HUES64 (cell line): ENCODE measurements at regions not wholly inside any gene's neighbourhood (a gene's known extent, or its start where the extent isn't known, plus 50 kb on each side); places are given as distances from the start of the nearest gene placed in this dataset.

Experiments
- H3K27ac ChIP-seq: 2 replicates; pipeline ENCODE4 v1.7.0; 2013; ENCODE audit warnings: low read depth, low read length, inconsistent platforms
- H3K27me3 ChIP-seq: 2 replicates; pipeline ENCODE4 v1.6.1; 2013; ENCODE audit warnings: mild to moderate bottlenecking, low read length; ENCODE audit not compliant: insufficient read depth
- H3K36me3 ChIP-seq: 2 replicates; pipeline ENCODE4 v1.6.1; 2013; ENCODE audit warnings: mild to moderate bottlenecking, low read length; ENCODE audit not compliant: insufficient read depth
- H3K4me1 ChIP-seq: 2 replicates; pipeline ENCODE4 v1.6.1; 2013; ENCODE audit warnings: mild to moderate bottlenecking, low read length, moderate library complexity; ENCODE audit not compliant: insufficient read depth
- H3K4me3 ChIP-seq: 2 replicates; pipeline ENCODE4 v1.5.1; 2013; ENCODE audit warnings: mild to moderate bottlenecking, low read length, moderate library complexity
- H3K9ac ChIP-seq: 2 replicates; pipeline ENCODE4 v1.6.1; 2013; ENCODE audit warnings: mild to moderate bottlenecking, low read depth, low read length
- H3K9me3 ChIP-seq: 2 replicates; pipeline ENCODE4 v1.6.1; 2013; ENCODE audit warnings: low read depth, low read length; ENCODE audit not compliant: insufficient read depth
- WGBS: fragments of 150-250, 120-280 bp; methylation state at CpG from one replicate; pipeline ENCODE4 v1.1.7; 2013; ENCODE audit warnings: missing lambda C conversion rate; 5-methylcytosine and 5-hydroxymethylcytosine counted together

DNA sequence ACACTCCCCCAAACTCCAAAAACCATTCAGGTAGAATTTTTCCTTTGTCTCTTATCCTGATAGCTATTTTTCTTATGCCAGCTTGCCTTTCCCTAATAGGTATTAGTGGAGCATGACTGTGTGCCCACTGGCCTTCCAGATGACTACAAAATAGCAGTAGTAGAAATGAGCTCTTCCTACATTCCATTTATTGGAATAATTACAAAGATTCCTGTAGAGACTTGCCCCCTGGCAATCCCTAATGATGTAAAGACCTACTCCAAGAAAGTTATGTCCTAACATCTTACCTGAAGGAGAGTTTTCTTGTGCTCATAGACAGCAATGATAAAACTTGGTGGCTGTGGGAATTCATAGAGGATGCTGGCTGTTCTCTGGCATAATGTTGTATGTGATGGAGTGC, 501.8 kb downstream of the GATA3 start:
- Histone ChIP-seq H3K36me3 (no peaks in the 10 kb centered on the region), H3K27me3 (no peaks in the 10 kb centered on the region), H3K9me3 (no peaks in the 10 kb centered on the region), H3K9ac (no peak overlapping the region), H3K4me1 (no peaks in the 10 kb centered on the region), H3K27ac (no peak overlapping the region), H3K4me3 (no peak overlapping the region)

DNA sequence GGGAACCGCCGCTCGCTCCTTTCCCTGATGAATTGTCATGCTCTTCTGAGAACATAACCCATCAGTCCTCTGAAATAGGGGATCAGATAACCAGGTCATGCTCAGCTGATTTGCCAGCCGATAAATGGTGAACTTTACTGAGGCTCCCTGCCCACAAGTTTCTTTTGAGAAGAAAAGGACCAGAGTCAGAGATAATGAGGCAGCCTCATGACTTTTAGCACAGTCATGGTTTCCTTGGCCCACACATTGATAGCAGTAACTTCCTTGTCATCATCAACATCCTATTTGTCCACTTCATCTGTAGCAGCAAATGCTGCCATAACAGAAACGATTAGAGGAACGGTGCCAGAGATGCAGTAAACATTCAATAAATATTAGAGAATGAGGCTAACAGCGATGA, 509.0 kb downstream of the GATA3 start:
- H3K9ac ChIP-seq = no peak overlapping the region
- H3K36me3 ChIP-seq = no peaks in the 10 kb centered on the region
- no peaks in the 10 kb centered on the region for H3K4me1 ChIP-seq
- no peaks in the 10 kb centered on the region for H3K27me3 ChIP-seq
- H3K9me3 ChIP-seq = no peaks in the 10 kb centered on the region
- H3K27ac ChIP-seq = no peak overlapping the region
- no peak overlapping the region for H3K4me3 ChIP-seq
- 96% methylated on average over 7 of the region's 7 CpGs for WGBS

DNA sequence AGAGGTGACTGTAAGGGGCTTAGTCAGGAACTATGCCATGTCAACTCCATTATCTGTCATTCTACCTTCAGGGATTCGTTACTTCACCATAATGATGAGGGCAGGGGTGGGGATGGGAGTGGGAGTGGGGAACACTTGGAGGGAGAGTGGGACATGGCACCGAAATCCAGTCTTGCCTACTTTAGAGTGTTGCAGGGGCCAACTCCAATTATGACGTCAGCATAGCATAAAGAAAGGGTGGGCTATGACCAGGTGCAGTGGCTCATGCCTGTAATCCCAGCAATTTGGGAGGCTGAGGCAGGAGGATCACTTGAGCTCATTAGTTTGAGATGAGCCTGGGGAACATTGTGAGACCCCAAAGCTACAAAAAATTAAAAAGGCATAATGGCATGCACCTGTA, 512.2 kb downstream of the GATA3 start:
- Histone ChIP-seq H3K9ac (no peak overlapping the region), H3K4me3 (no peak overlapping the region), H3K36me3 (no peaks in the 10 kb centered on the region), H3K9me3 (no peaks in the 10 kb centered on the region), H3K4me1 (no peaks in the 10 kb centered on the region), H3K27me3 (no peaks in the 10 kb centered on the region), H3K27ac (no peak overlapping the region)
- 96% methylated on average over 3 of the region's 3 CpGs for WGBS

DNA sequence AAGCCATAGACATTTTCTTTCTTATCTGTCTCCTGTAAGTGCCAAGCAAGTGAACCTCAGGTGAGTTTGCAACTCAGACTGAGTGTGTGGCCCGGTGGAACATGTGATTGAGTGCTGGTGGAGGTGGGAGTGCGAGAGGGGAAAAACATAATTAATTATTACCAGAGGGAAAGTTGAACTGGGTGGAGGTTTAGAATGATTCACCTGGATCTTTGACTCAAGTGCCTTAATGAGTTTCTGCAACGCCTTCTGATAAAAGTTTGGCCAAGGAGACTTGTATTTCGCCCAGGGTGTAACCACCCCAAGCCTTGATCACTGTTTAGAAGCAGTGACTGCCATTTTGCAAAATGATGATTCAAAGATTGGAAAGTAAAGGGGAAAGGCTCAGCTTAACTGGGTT, 513.9 kb downstream of the GATA3 start:
- H3K27me3 ChIP-seq = no peaks in the 10 kb centered on the region
- no peak overlapping the region for H3K9ac ChIP-seq
- H3K4me3 ChIP-seq = no peak overlapping the region
- 91% methylated on average over 4 of the region's 4 CpGs for WGBS
- H3K4me1 ChIP-seq = no peaks in the 10 kb centered on the region
- H3K27ac ChIP-seq = no peak overlapping the region
- H3K9me3 ChIP-seq = no peaks in the 10 kb centered on the region
- no peaks in the 10 kb centered on the region for H3K36me3 ChIP-seq

DNA sequence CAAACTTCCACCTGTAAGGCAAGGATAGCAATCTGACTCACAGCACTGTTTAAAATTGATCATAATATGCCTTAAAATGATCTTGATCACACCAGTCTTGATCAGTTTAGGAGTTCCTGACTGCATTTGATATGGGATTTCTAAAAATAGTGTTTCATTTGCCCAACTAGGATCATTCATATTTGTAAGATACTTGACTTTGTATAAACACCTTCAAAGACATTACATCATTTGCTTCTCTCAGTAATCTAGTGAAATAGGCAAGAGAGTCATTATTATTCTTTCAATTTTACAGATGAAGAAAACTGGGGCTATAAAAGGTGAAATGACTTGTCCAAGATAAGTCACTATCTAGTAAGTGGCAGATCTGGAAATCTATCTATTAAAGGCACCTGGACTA, 521.1 kb downstream of the GATA3 start:
- H3K36me3 ChIP-seq = no peaks in the 10 kb centered on the region
- H3K27ac ChIP-seq = no peak overlapping the region
- no peak overlapping the region for H3K4me3 ChIP-seq
- no peaks in the 10 kb centered on the region for H3K27me3 ChIP-seq
- no peaks in the 10 kb centered on the region for H3K4me1 ChIP-seq
- H3K9ac ChIP-seq = no peak overlapping the region
- no peaks in the 10 kb centered on the region for H3K9me3 ChIP-seq

DNA sequence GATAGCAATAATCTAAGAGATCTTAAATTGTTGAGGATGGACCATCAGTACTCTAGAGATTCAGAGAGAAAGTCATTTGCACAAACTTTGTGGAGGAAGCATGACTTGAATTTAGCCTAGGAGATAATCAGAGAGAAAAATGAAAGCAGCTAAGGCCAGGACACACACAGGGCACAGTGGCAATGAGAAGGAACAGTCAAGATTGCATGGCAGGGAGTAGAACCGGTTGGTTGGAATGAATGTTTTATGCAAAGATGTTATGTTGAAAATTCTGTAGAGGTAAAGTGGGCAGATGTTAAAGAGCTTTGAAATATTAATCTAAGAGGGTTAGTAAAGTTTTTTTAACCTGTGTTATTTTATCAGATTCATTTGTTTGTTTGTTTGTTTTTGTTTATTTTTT, 521.8 kb downstream of the GATA3 start:
- H3K27me3 ChIP-seq = no peaks in the 10 kb centered on the region
- no peaks in the 10 kb centered on the region for H3K36me3 ChIP-seq
- no peak overlapping the region for H3K9ac ChIP-seq
- H3K4me1 ChIP-seq = no peaks in the 10 kb centered on the region
- no peaks in the 10 kb centered on the region for H3K9me3 ChIP-seq
- WGBS = 95% methylated on average over 1 of the region's 1 CpG
- no peak overlapping the region for H3K4me3 ChIP-seq
- H3K27ac ChIP-seq = no peak overlapping the region

DNA sequence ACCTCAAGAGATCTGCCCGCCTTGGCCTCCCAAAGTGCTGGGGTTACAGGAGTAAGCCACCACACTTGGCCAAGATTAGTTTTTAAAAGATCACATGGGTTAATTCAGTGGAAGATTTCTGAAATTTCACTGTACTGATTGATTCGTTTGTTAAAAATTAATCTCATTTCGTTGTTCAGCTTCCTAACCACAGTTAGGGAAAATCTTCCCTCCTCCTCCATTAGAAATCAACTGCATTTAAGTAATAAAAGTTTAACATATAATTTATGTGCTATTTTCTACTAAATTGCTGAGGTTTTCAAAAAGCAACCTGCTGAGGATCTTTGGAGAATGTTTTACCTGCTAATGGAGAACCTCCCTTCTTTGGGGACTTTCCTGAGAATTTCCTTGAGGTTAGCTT, 522.4 kb downstream of the GATA3 start:
- Histone ChIP-seq H3K4me3 (no peak overlapping the region), H3K27me3 (no peaks in the 10 kb centered on the region), H3K9me3 (no peaks in the 10 kb centered on the region), H3K9ac (no peak overlapping the region), H3K27ac (no peak overlapping the region), H3K4me1 (no peaks in the 10 kb centered on the region), H3K36me3 (no peaks in the 10 kb centered on the region)
- WGBS = 97% methylated on average over 1 of the region's 3 CpGs

DNA sequence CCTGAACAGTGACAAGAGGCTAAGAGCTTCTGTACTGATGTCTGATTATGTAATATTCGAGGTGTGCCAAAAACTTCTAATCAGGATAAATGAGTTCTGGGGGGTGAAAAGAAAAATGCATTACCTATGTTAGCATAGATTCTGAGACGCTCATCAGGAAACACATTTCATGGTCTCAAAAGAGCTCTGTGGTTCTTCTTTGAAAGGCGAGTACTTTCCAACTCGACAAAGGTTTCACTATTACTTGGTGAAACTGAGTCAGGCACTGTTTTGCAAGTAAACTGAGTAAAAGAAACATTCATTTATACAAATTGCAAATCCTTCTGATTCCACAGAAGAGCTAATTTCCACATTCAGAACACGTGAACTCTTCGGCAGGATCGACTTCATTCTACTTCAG, 523.2 kb downstream of the GATA3 start:
- Histone ChIP-seq H3K9ac (no peak overlapping the region), H3K27me3 (no peaks in the 10 kb centered on the region), H3K27ac (no peak overlapping the region), H3K36me3 (no peaks in the 10 kb centered on the region), H3K4me1 (no peaks in the 10 kb centered on the region), H3K4me3 (no peak overlapping the region), H3K9me3 (no peaks in the 10 kb centered on the region)
- WGBS = 97% methylated on average over 7 of the region's 7 CpGs

DNA sequence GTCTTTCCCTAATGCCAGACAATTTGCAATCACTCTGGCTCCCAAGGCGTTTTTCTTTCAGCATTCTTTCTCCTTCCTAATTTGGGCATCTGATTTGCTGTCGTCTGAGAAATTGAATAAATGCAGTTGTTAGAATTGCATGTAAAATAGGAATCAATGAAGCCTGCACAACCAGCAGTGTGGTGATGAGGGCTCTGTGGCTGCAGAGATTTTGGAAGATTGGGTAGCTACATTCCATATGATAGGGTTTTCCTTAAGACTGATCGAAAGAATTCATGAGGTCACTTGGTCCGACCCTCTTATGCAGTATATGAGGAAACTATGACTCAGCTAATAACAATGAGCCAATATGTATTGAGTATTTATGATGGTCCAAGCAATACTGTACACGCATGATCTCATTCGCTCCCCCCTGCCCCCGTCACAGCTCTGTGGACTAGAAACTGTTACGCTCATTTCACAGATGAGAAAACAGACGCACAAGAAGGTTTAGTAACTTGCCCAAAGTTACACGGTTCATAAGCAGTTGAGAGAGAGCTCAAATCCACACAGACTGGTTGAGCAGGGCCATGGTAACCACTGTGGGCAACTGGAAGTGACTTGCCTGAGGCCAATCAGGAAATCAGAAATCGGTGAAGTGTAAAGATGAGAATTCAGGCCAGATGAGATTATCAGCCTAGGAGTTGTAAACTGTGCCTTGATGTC, 527.2 kb downstream of the GATA3 start:
- 95% methylated on average over 11 of the region's 11 CpGs for WGBS
- Histone ChIP-seq H3K27ac (no peak overlapping the region), H3K4me3 (no peak overlapping the region)

DNA sequence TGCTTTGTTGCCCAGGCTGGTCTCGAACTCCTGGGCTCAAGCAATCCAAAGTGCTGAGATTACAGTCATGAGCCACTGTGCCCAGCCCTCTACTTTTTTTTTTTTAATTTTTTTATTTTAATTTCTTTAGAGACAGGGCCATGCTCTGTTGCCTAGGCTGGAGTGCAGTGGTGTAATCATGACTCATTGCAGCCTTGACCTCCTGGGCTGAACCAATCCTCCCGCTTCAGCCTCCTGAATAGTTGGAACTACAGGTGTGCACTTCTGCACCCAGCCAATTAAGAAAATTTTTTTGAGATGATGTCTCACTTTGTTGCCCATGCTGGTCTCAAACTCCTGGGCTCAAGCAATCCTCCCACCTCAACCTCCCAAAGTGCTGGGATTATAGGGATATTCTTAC, 528.6 kb downstream of the GATA3 start:
- Histone ChIP-seq H3K27me3 (no peaks in the 10 kb centered on the region), H3K4me1 (no peaks in the 10 kb centered on the region), H3K9me3 (no peaks in the 10 kb centered on the region), H3K36me3 (no peaks in the 10 kb centered on the region), H3K4me3 (no peak overlapping the region), H3K9ac (no peak overlapping the region), H3K27ac (no peak overlapping the region)
- WGBS = 98% methylated on average over 2 of the region's 2 CpGs

More for the DNA sequence above, 527.2 kb downstream of the GATA3 start:
- H3K27me3 ChIP-seq = no peaks in the 10 kb centered on the region
- no peaks in the 10 kb centered on the region for H3K9me3 ChIP-seq
- H3K36me3 ChIP-seq = no peaks in the 10 kb centered on the region
- no peaks in the 10 kb centered on the region for H3K4me1 ChIP-seq
- no peak overlapping the region for H3K9ac ChIP-seq

DNA sequence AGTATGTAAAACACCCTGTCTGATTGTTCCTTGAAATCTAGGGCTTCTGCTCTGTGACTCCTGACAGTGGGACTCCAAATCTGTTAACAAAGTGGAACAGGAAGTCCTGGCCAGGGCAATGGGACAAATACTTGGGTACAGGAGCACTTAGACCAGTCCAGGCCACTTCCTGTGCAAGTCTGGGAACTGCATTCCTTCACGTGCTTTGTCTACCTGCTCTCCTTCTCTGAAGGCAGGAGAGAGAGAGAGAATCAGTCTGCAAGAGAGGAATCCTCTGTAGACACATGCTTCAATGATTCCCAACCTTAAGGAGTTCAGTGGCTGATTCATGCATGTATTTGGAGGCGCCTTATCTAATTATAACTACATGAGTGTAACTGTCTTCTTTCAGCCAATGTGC, 530.2 kb downstream of the GATA3 start:
- Histone ChIP-seq H3K4me3 (no peak overlapping the region), H3K4me1 (no peaks in the 10 kb centered on the region), H3K9ac (no peak overlapping the region), H3K9me3 (no peaks in the 10 kb centered on the region), H3K27ac (no peak overlapping the region), H3K36me3 (no peaks in the 10 kb centered on the region), H3K27me3 (no peaks in the 10 kb centered on the region)
- 88% methylated on average over 2 of the region's 2 CpGs for WGBS

DNA sequence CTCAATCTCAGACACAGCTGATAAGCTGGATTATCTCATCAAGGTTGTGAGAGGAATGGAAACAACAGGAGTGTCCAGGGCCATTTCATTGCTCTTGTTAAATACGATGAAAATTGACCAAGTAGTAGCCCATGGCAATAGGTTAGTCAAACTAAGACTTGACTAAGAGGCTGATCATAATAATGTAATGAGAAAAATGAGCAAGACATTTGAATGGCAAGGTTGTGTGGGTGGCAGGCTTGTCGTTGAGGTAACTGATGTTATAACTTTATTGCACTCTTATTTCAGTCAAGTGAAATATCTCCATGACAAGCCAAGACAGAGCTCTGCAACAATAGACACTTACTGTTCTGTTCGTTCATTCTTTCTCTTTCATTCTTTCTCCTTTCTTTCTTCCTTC, 532.0 kb downstream of the GATA3 start:
- Histone ChIP-seq H3K9ac (no peak overlapping the region), H3K36me3 (no peaks in the 10 kb centered on the region), H3K27me3 (no peaks in the 10 kb centered on the region), H3K4me3 (no peak overlapping the region), H3K27ac (no peak overlapping the region), H3K4me1 (no peaks in the 10 kb centered on the region), H3K9me3 (no peaks in the 10 kb centered on the region)
- WGBS = 96% methylated on average over 3 of the region's 3 CpGs
